Panc1 (cell line): ENCODE measurements at regions not wholly inside any gene's neighbourhood (a gene's known extent, or its start where the extent isn't known, plus 50 kb on each side); places are given as distances from the start of the nearest gene placed in this dataset.

ENCODE experiments used
- ATAC-seq: fragments of 200-7000 bp; cut with Tn5 transposase; 2 replicates; pipeline ENCODE4 v1.9.1; 2020; ENCODE audit warnings: mild to moderate bottlenecking, moderate library complexity
- BruUV-seq: library from RNA; stranded (reverse); fragments of 400-500 nt; replicated peaks from 2 replicates; lab custom pipeline; 2021; lab: Mats Ljungman, UMichigan
- CTCF ChIA-PET: fragments of 300-600 bp; sonication (Branson Sonifier 250); formaldehyde crosslinking; loops from one replicate; lab custom pipeline; 2022; ENCODE audit warnings: antibody characterized with exemption; lab: Charles Lee
- POLR2A ChIA-PET: fragments of 300-600 bp; sonication (Branson Sonifier 250); formaldehyde crosslinking; loops from one replicate; lab custom pipeline; 2022; ENCODE audit warnings: antibody characterized with exemption; lab: Charles Lee
- DNase-seq: peaks from one replicate; pipeline ENCODE4 v3.0.0-alpha.2; 2010; ENCODE audit warnings: low read depth, low spot score
- H3K27ac ChIP-seq: 2 replicates; pipeline ENCODE4 v1.5.1; 2011; ENCODE audit warnings: mild to moderate bottlenecking, low read length, inconsistent platforms
- H3K27me3 ChIP-seq: fragments of 200-500 bp; sonication (Bioruptor generic); 2 replicates; pipeline ENCODE4 v1.6.0; 2014; ENCODE audit warnings: low read length, inconsistent platforms; ENCODE audit not compliant: control insufficient read depth, insufficient read depth
- H3K36me3 ChIP-seq: fragments of 200-500 bp; sonication (Bioruptor generic); 2 replicates; pipeline ENCODE4 v1.5.1; 2014; ENCODE audit warnings: inconsistent platforms, mild to moderate bottlenecking, low read length, moderate library complexity; ENCODE audit not compliant: control insufficient read depth, insufficient read depth
- H3K4me1 ChIP-seq: 2 replicates; pipeline ENCODE4 v1.5.1; 2011; ENCODE audit warnings: inconsistent platforms, mild to moderate bottlenecking, low read length, moderate library complexity; ENCODE audit not compliant: control insufficient read depth, insufficient read depth
- H3K4me3 ChIP-seq, 2 experiments: 2 replicates each; pipeline ENCODE4 v1.5.1; 2011 to 2012; ENCODE audit warnings: low read depth in 2 of 2, low read length in 2 of 2, mild to moderate bottlenecking in 2 of 2, inconsistent platforms in 1 of 2, moderate library complexity in 1 of 2
- H3K9me3 ChIP-seq: fragments of 200-500 bp; sonication (Bioruptor generic); 2 replicates; pipeline ENCODE4 v1.5.1; 2014; ENCODE audit warnings: low read depth, mild to moderate bottlenecking, inconsistent platforms, low read length, moderate library complexity; ENCODE audit not compliant: control insufficient read depth, insufficient read depth
- POLR2AphosphoS5 ChIP-seq: IDR thresholded peaks from 2 replicates; pipeline ENCODE4 v1.6.1; 2012; ENCODE audit warnings: mild to moderate bottlenecking, low read depth, low read length, moderate library complexity
- SIN3A ChIP-seq: IDR thresholded peaks from 2 replicates; pipeline ENCODE4 v1.6.1; 2012; ENCODE audit warnings: low read depth, mild to moderate bottlenecking, low read length, moderate library complexity, borderline replicate concordance; ENCODE audit not compliant: insufficient read depth
- TCF7L2 ChIP-seq: IDR thresholded peaks from 2 replicates; pipeline ENCODE4 v1.6.1; 2011; ENCODE audit warnings: mild to moderate bottlenecking, low read depth, low read length, inconsistent platforms
- in situ Hi-C: cut with HindIII; loops from 2 replicates; pipeline ENCODE4 v1.10.0; 2016; ENCODE audit warnings: low sequenced_read_pairs, low pct_unique_long_range_greater_than_20kb
- intact Hi-C: fragments of 100-400 bp; cut with micrococcal nuclease; formaldehyde crosslinking; loops from one replicate; pipeline ENCODE4 v1.10.0; 2022; ENCODE audit not compliant: unreplicated experiment
- TF ChIP-seq, protein P1 (sequence below): fragments of 450-650 bp; IDR thresholded peaks from 2 replicates; pipeline ENCODE4 v1.5.1; 2017; ENCODE audit warnings: mild to moderate bottlenecking
- TF ChIP-seq, protein P2 (sequence below), 2 experiments: IDR thresholded peaks; 2 replicates each; pipeline ENCODE4 v1.6.1; 2011 to 2012; ENCODE audit warnings: low read depth in 2 of 2, control low read depth in 1 of 2, low read length in 1 of 2, mild to moderate bottlenecking in 1 of 2, moderate library complexity in 1 of 2; ENCODE audit not compliant: insufficient read depth in 1 of 2

DNA sequence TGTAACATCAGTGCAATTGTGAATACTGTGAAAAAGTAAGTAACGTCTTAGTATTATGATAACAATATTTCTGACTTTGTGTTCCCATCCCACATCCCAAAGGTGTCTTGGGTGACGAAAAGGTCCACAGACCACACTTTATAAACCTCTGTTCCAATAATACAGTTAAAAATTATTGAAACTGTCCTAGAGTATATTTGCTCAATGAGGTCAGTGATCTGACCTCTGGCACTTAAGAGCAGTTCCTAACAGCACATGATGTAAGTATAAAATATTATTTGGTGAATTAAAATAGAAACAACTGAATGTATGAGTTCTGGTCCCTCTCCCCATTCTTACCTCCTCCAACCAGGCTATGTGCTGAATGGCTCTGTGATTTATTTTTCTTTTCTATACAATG is 566.4 kb upstream of the MMS22L start:
- Histone ChIP-seq H3K27me3 (no peaks in the 10 kb centered on the region), H3K4me3 (no peak overlapping the region), H3K36me3 (no peaks in the 10 kb centered on the region; the same call in 1 of the 2 replicates), H3K4me1 (no peaks in the 10 kb centered on the region), H3K27ac (no peak overlapping the region), H3K9me3 (no peaks in the 10 kb centered on the region)
- no peak for DNase-seq
- intact Hi-C loops (no loop called here), in situ Hi-C loops (no loop called here)
- POLR2A ChIA-PET: no interaction called here
- TF ChIP-seq TCF7L2 (no peak), POLR2AphosphoS5 (no peak), SIN3A (no peak)
- TF ChIP-seq, protein P1, sequence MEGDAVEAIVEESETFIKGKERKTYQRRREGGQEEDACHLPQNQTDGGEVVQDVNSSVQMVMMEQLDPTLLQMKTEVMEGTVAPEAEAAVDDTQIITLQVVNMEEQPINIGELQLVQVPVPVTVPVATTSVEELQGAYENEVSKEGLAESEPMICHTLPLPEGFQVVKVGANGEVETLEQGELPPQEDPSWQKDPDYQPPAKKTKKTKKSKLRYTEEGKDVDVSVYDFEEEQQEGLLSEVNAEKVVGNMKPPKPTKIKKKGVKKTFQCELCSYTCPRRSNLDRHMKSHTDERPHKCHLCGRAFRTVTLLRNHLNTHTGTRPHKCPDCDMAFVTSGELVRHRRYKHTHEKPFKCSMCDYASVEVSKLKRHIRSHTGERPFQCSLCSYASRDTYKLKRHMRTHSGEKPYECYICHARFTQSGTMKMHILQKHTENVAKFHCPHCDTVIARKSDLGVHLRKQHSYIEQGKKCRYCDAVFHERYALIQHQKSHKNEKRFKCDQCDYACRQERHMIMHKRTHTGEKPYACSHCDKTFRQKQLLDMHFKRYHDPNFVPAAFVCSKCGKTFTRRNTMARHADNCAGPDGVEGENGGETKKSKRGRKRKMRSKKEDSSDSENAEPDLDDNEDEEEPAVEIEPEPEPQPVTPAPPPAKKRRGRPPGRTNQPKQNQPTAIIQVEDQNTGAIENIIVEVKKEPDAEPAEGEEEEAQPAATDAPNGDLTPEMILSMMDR: no peak
- TF ChIP-seq, protein P2, sequence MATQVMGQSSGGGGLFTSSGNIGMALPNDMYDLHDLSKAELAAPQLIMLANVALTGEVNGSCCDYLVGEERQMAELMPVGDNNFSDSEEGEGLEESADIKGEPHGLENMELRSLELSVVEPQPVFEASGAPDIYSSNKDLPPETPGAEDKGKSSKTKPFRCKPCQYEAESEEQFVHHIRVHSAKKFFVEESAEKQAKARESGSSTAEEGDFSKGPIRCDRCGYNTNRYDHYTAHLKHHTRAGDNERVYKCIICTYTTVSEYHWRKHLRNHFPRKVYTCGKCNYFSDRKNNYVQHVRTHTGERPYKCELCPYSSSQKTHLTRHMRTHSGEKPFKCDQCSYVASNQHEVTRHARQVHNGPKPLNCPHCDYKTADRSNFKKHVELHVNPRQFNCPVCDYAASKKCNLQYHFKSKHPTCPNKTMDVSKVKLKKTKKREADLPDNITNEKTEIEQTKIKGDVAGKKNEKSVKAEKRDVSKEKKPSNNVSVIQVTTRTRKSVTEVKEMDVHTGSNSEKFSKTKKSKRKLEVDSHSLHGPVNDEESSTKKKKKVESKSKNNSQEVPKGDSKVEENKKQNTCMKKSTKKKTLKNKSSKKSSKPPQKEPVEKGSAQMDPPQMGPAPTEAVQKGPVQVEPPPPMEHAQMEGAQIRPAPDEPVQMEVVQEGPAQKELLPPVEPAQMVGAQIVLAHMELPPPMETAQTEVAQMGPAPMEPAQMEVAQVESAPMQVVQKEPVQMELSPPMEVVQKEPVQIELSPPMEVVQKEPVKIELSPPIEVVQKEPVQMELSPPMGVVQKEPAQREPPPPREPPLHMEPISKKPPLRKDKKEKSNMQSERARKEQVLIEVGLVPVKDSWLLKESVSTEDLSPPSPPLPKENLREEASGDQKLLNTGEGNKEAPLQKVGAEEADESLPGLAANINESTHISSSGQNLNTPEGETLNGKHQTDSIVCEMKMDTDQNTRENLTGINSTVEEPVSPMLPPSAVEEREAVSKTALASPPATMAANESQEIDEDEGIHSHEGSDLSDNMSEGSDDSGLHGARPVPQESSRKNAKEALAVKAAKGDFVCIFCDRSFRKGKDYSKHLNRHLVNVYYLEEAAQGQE (IDR thresholded peaks at IDR 0.05; ENCODE audit: insufficient read depth in 1 of 2, low read depth in 2 of 2, low read length in 1 of 2): no peak
- BruUV-seq: no TSS peak
- ATAC-seq: no peak
- CTCF ChIA-PET: no interaction called here

DNA sequence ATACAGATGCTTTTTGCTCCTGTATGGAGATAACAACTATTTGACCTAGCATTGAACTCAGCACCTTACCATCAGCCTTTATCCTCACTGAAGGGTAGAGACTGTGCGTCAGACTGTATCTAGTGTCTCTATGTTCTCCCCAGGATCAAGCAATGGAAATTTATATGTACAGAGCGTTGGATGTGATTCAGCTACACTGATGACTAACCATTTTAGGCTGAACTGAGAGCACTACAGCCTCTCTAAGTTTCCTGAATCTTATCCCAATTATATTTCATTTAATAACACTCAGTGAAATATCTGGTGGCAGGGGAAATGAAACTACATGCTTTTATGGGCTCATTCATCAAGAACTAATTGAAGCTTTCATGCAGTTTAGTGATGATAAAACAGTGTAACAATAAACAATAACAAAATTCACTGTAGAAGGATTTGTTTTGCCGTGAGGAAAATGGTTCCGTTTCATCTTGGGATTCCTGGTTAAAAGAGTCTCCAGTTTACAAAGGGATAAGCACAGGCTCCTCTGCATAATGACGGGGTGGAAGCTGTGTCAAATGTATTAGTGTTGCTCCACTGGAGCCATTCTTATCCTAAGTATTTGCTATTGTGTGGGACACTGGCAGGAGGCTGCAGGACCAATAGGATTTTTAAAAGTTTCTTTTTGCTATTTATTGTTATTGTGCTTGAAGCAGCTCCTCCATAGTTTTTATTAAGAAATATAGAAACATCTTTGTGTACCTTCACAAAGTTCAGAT is 567.6 kb upstream of the MMS22L start:
- in situ Hi-C loops: no loop called here
- Histone ChIP-seq H3K4me3 (no peak overlapping the region), H3K4me1 (no peaks in the 10 kb centered on the region), H3K36me3 (no peaks in the 10 kb centered on the region; the same call in 1 of the 2 replicates), H3K27ac (no peak overlapping the region), H3K9me3 (no peaks in the 10 kb centered on the region), H3K27me3 (no peaks in the 10 kb centered on the region)
- DNase-seq (no peak), ATAC-seq (no peak)
- no TSS peak for BruUV-seq
- POLR2A ChIA-PET: no interaction called here
- CTCF ChIA-PET: no interaction called here
- intact Hi-C loops: no loop called here
- no peak for TF ChIP-seq TCF7L2
- TF ChIP-seq, protein P1: no peak
- no peak for TF ChIP-seq SIN3A
- no peak for TF ChIP-seq POLR2AphosphoS5
- TF ChIP-seq, protein P2 (IDR thresholded peaks at IDR 0.05; ENCODE audit: insufficient read depth in 1 of 2, low read depth in 2 of 2, low read length in 1 of 2): no peak
